OCI-LY7 (cell line): ENCODE measurements at regions not wholly inside any gene's neighbourhood (a gene's known extent, or its start where the extent isn't known, plus 50 kb on each side); places are given as distances from the start of the nearest gene placed in this dataset.

ENCODE experiments used
- CTCF ChIP-seq: fragments of 200-600 bp; sonication (generic); conservative IDR thresholded peaks from 2 replicates; pipeline ENCODE4 v1.5.1; 2014; ENCODE audit warnings: mild to moderate bottlenecking, antibody characterized with exemption, low read length, moderate library complexity, mixed read lengths
- EZH2phosphoT487 ChIP-seq: fragments of 200-600 bp; sonication (generic); IDR thresholded peaks from 2 replicates; pipeline ENCODE4 v1.6.1; 2018; ENCODE audit warnings: low read depth, borderline replicate concordance, mild to moderate bottlenecking, mixed run types, antibody characterized with exemption, low read length, moderate library complexity, mixed read lengths

DNA sequence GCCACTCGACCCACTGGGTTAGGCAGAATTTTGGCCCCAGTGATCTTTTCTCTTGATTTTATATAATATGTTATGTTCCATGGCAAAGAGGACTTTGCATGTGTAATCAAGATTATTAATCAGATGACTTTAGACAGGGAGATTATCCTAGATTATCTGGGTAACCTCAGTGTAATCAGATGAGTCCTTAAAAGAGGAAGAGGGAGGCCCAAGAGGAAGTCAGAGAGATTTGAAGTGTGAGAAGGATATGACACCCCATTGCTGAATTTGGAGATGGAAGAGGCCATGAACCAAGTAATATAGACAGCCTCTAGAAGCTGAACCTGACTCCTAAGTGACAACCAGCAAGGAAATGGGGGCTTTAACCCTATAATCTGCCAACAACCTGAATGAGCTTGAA lies 117.1 kb upstream of the CSF3R start:
- TF ChIP-seq CTCF, result no peak
- TF ChIP-seq EZH2phosphoT487, result no peak
